GM12878 (cell line): ENCODE measurements at regions not wholly inside any gene's neighbourhood (a gene's known extent, or its start where the extent isn't known, plus 50 kb on each side); places are given as distances from the start of the nearest gene placed in this dataset.

ENCODE experiments used
- ATAC-seq: fragments of 200-7000 bp; cut with Tn5 transposase; 3 replicates; pipeline ENCODE4 v1.9.1; 2020; ENCODE audit warnings: mild to moderate bottlenecking, moderate library complexity
- BruUV-seq: library from RNA; stranded (reverse); fragments of 400-500 nt; replicated peaks from 2 replicates; lab custom pipeline; 2021; lab: Mats Ljungman, UMichigan
- CTCF ChIA-PET: fragments of 300-600 bp; sonication (Branson Sonifier 250); formaldehyde crosslinking; extraction: SDS; loops from one replicate; lab custom pipeline; 2021; ENCODE audit warnings: inconsistent platforms; lab: Yijun Ruan, JAX
- POLR2A ChIA-PET: fragments of 350-600 bp; formaldehyde crosslinking; extraction: SDS; loops from one replicate; lab custom pipeline; 2021; ENCODE audit warnings: inconsistent platforms; lab: Charles Lee
- RAD21 ChIA-PET: fragments of 300-600 bp; sonication (Branson Sonifier 250); formaldehyde crosslinking; loops from one replicate; lab custom pipeline; 2023; ENCODE audit warnings: antibody characterized with exemption; ENCODE audit not compliant: unreplicated experiment; lab: Charles Lee
- SMC1A ChIA-PET: fragments of 300-600 bp; sonication (Branson Sonifier 250); formaldehyde crosslinking; loops from one replicate; lab custom pipeline; 2023; ENCODE audit not compliant: unreplicated experiment, uncharacterized antibody; lab: Charles Lee
- DNase-seq: peaks from one replicate; pipeline ENCODE4 v3.0.0-alpha.2; 2011; ENCODE audit warnings: low read depth, low spot score
- FAIRE-seq: peaks from 3 replicates; lab custom pipeline; 2011; peaks lifted over from hg19 to GRCh38; lab: Jason Lieb, UNC
- H2AFZ ChIP-seq: 2 replicates; pipeline ENCODE4 v1.6.0; 2011; ENCODE audit warnings: low read depth, low read length, control low read depth; ENCODE audit not compliant: control insufficient read depth
- H3K27ac ChIP-seq: 2 replicates; pipeline ENCODE4 v1.5.1; 2011; ENCODE audit warnings: control low read depth; ENCODE audit not compliant: control insufficient read depth, insufficient read depth
- H3K27me3 ChIP-seq, 2 experiments: replicated peaks in 1 of 2; 2 replicates each; pipeline versions ENCODE4 v1.6.0 to v1.6.1; 2011; ENCODE audit warnings: low read length in 1 of 2; ENCODE audit not compliant: control insufficient read depth in 2 of 2, insufficient read depth in 2 of 2
- H3K36me3 ChIP-seq, 2 experiments: 2 replicates each; pipeline ENCODE4 v1.5.1; 2011; ENCODE audit warnings: low read length in 1 of 2; ENCODE audit not compliant: control insufficient read depth in 2 of 2, insufficient read depth in 2 of 2
- H3K4me1 ChIP-seq: 2 replicates; pipeline ENCODE4 v1.6.1; 2011; ENCODE audit warnings: mild to moderate bottlenecking, low read length, moderate library complexity, mixed read lengths; ENCODE audit not compliant: control insufficient read depth, insufficient read depth
- H3K4me2 ChIP-seq: 2 replicates; pipeline ENCODE4 v1.6.0; 2011; ENCODE audit warnings: control low read depth; ENCODE audit not compliant: control insufficient read depth, insufficient read depth
- H3K4me3 ChIP-seq: fragments of 200-600 bp; sonication (generic); 2 replicates; pipeline ENCODE4 v1.5.1; 2016
- H3K79me2 ChIP-seq: 2 replicates; pipeline ENCODE4 v1.6.0; 2011; ENCODE audit warnings: low read length; ENCODE audit not compliant: control insufficient read depth, insufficient read depth
- H3K9ac ChIP-seq: 2 replicates; pipeline ENCODE4 v1.8.0; 2011; ENCODE audit warnings: low read length, control low read depth, mixed read lengths; ENCODE audit not compliant: control insufficient read depth, insufficient read depth
- H3K9me3 ChIP-seq: replicated peaks from 3 replicates; pipeline ENCODE4 v1.5.1; 2011; ENCODE audit warnings: mild to moderate bottlenecking, low read length; ENCODE audit not compliant: control insufficient read depth, insufficient read depth
- H4K20me1 ChIP-seq: 2 replicates; pipeline ENCODE4 v1.6.0; 2011; ENCODE audit not compliant: control insufficient read depth, insufficient read depth
- ASH2L ChIP-seq: fragments of 300-600, 200-600 bp; sonication (generic); IDR thresholded peaks from 2 replicates; pipeline ENCODE4 v1.6.1; 2017; ENCODE audit warnings: low read depth, mild to moderate bottlenecking, borderline replicate concordance
- ATF7 ChIP-seq: fragments of 450-650 bp; IDR thresholded peaks from 2 replicates; pipeline ENCODE4 v1.6.1; 2016; ENCODE audit warnings: low read depth, mild to moderate bottlenecking
- BCL11A ChIP-seq: IDR thresholded peaks from 2 replicates; pipeline ENCODE4 v1.6.1; 2011; ENCODE audit warnings: low read depth, low read length
- BHLHE40 ChIP-seq, 2 experiments: fragments of 450-650 bp in 1 of 2; IDR thresholded peaks; 2 replicates each; pipeline ENCODE4 v1.6.1; 2011 to 2017; ENCODE audit warnings: low read depth in 2 of 2, borderline replicate concordance in 1 of 2, improper control_type of control experiment in 1 of 2, low read length in 1 of 2, mild to moderate bottlenecking in 1 of 2
- CBX5 ChIP-seq: sonication (generic); IDR thresholded peaks from 2 replicates; pipeline ENCODE4 v1.6.1; 2016; ENCODE audit warnings: low read depth, moderate library complexity, mild to moderate bottlenecking, inconsistent platforms
- CEBPB ChIP-seq, 2 experiments: fragments of 150-350 bp in 1 of 2; IDR thresholded peaks; 2 replicates each; pipeline ENCODE4 v1.6.1; 2012 to 2014; ENCODE audit warnings: low read depth in 2 of 2, low read length in 2 of 2, borderline replicate concordance in 1 of 2, inconsistent platforms in 1 of 2
- CHD1 ChIP-seq: IDR thresholded peaks from 2 replicates; pipeline ENCODE4 v1.6.1; 2012; ENCODE audit warnings: low read depth, low read length, improper control_type of control experiment
- ESRRA ChIP-seq: IDR thresholded peaks from 2 replicates; pipeline ENCODE4 v1.6.1; 2012; ENCODE audit warnings: mild to moderate bottlenecking, low read length, improper control_type of control experiment
- ETV6 ChIP-seq, 2 experiments: fragments of 450-650 bp in 1 of 2; IDR thresholded peaks in 1 of 2; conservative IDR thresholded peaks in 1 of 2; 2 replicates each; pipeline ENCODE4 v1.6.1; 2014; ENCODE audit warnings: antibody characterized with exemption in 1 of 2, borderline replicate concordance in 1 of 2, low read depth in 1 of 2, mild to moderate bottlenecking in 1 of 2, moderate library complexity in 1 of 2
- HDGF ChIP-seq: fragments of 450-650 bp; IDR thresholded peaks from 2 replicates; pipeline ENCODE4 v1.6.1; 2016; ENCODE audit warnings: antibody characterized with exemption
- JUNB ChIP-seq: IDR thresholded peaks from 2 replicates; pipeline ENCODE4 v1.6.1; 2016; ENCODE audit warnings: antibody characterized with exemption, mild to moderate bottlenecking
- NFYB ChIP-seq: IDR thresholded peaks from 2 replicates; pipeline ENCODE4 v1.6.1; 2011; ENCODE audit warnings: low read depth, mild to moderate bottlenecking, low read length, improper control_type of control experiment, moderate library complexity; ENCODE audit not compliant: insufficient read depth
- SPI1 ChIP-seq: IDR thresholded peaks from 2 replicates; pipeline ENCODE4 v1.6.1; 2011; ENCODE audit warnings: low read depth, mild to moderate bottlenecking, low read length, moderate library complexity, borderline replicate concordance; ENCODE audit not compliant: insufficient read depth
- ZBED1 ChIP-seq: IDR thresholded peaks from 2 replicates; pipeline ENCODE4 v1.6.1; 2016; ENCODE audit warnings: borderline replicate concordance
- ZBTB33 ChIP-seq: fragments of 450-650 bp; IDR thresholded peaks from 2 replicates; pipeline ENCODE4 v1.6.1; 2017; ENCODE audit warnings: mild to moderate bottlenecking
- WGBS: methylation state at CpG from one replicate; pipeline ENCODE4 v1.1.6; 2016; ENCODE audit warnings: low lambda C conversion rate; ENCODE audit not compliant: insufficient replicate concordance, insufficient coverage; ENCODE audit errors: missing lambda C conversion rate; 5-methylcytosine and 5-hydroxymethylcytosine counted together
- in situ Hi-C: fragments of 300-500 bp; cut with MboI; formaldehyde crosslinking; loops from 9 replicates; pipeline ENCODE4 v1.14.3; 2018; ENCODE audit warnings: mixed read lengths
- intact Hi-C: fragments of 100-400 bp; cut with micrococcal nuclease; formaldehyde crosslinking; loops from one replicate; pipeline ENCODE4 v1.14.2; 2022; ENCODE audit not compliant: unreplicated experiment
- TF ChIP-seq, protein P1 (sequence below): fragments of 450-650 bp; IDR thresholded peaks from 2 replicates; pipeline ENCODE4 v1.6.1; 2017; ENCODE audit warnings: borderline replicate concordance
- TF ChIP-seq, protein P2 (sequence below): fragments of 450-650 bp; IDR thresholded peaks from 2 replicates; pipeline ENCODE4 v1.6.1; 2017; ENCODE audit warnings: low read depth, mild to moderate bottlenecking, moderate library complexity

GRCh38 chr6:69584913-69585729 is 211.7 kb downstream of the LMBRD1 start:
- FAIRE-seq (peak; percentile 93), ATAC-seq (peak; percentile 88), DNase-seq (peak; percentile 35)
- no peak overlapping the region; the same call in 1 of the 2 replicates for H2AFZ ChIP-seq
- no peaks in the 10 kb centered on the region for H3K79me2 ChIP-seq
- H3K4me1 ChIP-seq: peaks cover 15% of the 10 kb centered on the region
- POLR2A ChIA-PET: no interaction called here
- no peak overlapping the region for H3K4me3 ChIP-seq
- SMC1A ChIA-PET: interaction anchor here (0.9 to 1.4 kb wide), 4 partner anchors 9 to 231 kb away, joined by 3 read pairs; no protein-coding TSS in a partner anchor
- H3K9me3 ChIP-seq: no peaks in the 10 kb centered on the region
- H3K4me2 ChIP-seq: peak overlapping the region; percentile 76
- in situ Hi-C loops: no loop called here
- no peak overlapping the region for H3K9ac ChIP-seq
- CTCF ChIA-PET: interaction anchor here (0.5 kb wide), 1 partner anchor 321 kb away, joined by 4 read pairs; no protein-coding TSS in a partner anchor
- BruUV-seq: no TSS peak
- RAD21 ChIA-PET: no interaction called here
- peak overlapping the region; percentile 20; the same call in 1 of the 2 replicates for H3K27ac ChIP-seq
- H4K20me1 ChIP-seq: no peaks in the 10 kb centered on the region
- H3K36me3 ChIP-seq: no peaks in the 10 kb centered on the region
- intact Hi-C loops: no loop called here
- no peaks in the 10 kb centered on the region for H3K27me3 ChIP-seq
- WGBS: 4% methylated on average over 9 of the region's 9 CpGs
- peak; percentile 67; the same call in 1 of the 2 replicates for TF ChIP-seq BCL11A
- TF ChIP-seq ASH2L: no peak
- peak; percentile 42; the same call in 1 of the 2 replicates for TF ChIP-seq ATF7
- peak; percentile 77 for TF ChIP-seq JUNB
- TF ChIP-seq CEBPB (IDR thresholded peaks at IDR 0.05; ENCODE audit: borderline replicate concordance in 1 of 2, low read depth in 2 of 2, low read length in 2 of 2): 0 out of 4 replicates have a peak, but pooled peaks of 1 of the 2 experiments have one; percentile 61
- TF ChIP-seq HDGF: no peak
- no peak for TF ChIP-seq ZBTB33
- TF ChIP-seq ZBED1: peak; percentile 85
- TF ChIP-seq, protein P1, sequence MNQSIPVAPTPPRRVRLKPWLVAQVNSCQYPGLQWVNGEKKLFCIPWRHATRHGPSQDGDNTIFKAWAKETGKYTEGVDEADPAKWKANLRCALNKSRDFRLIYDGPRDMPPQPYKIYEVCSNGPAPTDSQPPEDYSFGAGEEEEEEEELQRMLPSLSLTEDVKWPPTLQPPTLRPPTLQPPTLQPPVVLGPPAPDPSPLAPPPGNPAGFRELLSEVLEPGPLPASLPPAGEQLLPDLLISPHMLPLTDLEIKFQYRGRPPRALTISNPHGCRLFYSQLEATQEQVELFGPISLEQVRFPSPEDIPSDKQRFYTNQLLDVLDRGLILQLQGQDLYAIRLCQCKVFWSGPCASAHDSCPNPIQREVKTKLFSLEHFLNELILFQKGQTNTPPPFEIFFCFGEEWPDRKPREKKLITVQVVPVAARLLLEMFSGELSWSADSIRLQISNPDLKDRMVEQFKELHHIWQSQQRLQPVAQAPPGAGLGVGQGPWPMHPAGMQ: peak; percentile 43; the same call in 1 of the 2 replicates
- peak; percentile 87 for TF ChIP-seq SPI1
- no peak for TF ChIP-seq NFYB
- peak in 1 of 2 experiments; percentile 90; a peak in 2 of 4 replicates for TF ChIP-seq ETV6 (conservative IDR thresholded peaks at IDR 0.05 in 1 of 2, IDR thresholded peaks at IDR 0.05 in 1 of 2; ENCODE audit: borderline replicate concordance in 1 of 2, low read depth in 1 of 2)
- TF ChIP-seq ESRRA: no peak
- TF ChIP-seq CHD1: no peak
- TF ChIP-seq CBX5: peak; percentile 59; the same call in 1 of the 2 replicates
- peak in 1 of 2 experiments; percentile 21; a peak in 1 of 4 replicates for TF ChIP-seq BHLHE40 (IDR thresholded peaks at IDR 0.05; ENCODE audit: borderline replicate concordance in 1 of 2, low read depth in 2 of 2, low read length in 1 of 2)
- TF ChIP-seq, protein P2, sequence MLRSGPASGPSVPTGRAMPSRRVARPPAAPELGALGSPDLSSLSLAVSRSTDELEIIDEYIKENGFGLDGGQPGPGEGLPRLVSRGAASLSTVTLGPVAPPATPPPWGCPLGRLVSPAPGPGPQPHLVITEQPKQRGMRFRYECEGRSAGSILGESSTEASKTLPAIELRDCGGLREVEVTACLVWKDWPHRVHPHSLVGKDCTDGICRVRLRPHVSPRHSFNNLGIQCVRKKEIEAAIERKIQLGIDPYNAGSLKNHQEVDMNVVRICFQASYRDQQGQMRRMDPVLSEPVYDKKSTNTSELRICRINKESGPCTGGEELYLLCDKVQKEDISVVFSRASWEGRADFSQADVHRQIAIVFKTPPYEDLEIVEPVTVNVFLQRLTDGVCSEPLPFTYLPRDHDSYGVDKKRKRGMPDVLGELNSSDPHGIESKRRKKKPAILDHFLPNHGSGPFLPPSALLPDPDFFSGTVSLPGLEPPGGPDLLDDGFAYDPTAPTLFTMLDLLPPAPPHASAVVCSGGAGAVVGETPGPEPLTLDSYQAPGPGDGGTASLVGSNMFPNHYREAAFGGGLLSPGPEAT: 0 out of 2 replicates have a peak, but pooled peaks have one; percentile 34
